ENCODE measurements at regions not wholly inside any gene's neighbourhood (a gene's known extent, or its start where the extent isn't known, plus 50 kb on each side); places are given as distances from the start of the nearest gene placed in this dataset.

DNA sequence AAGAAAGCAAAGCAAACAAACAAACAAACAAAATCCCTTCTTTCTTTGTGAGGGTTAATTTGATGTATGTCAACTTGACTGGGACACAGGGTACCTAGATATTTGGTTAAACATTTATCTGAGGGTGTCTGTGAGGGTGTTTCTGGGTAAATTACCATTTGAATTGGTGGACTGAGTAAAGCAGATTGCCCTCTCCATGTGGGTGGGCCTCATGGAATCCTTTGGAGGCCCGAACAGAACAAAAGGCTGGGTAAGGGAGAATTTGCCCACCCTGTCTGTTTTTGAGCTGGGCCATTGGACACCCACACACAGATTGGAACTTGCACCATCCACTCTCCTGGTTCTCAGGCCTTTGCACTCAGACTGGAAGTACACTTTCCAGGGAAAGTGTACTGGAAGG is 628.8 kb upstream of the CITED2 start:
- POLR2A ChIA-PET (ENCODE audit: low non-redundant PET): no interaction called here
- no peaks in the 10 kb centered on the region for H3K9me3 ChIP-seq (ENCODE audit: low read depth, low read length, poor library complexity, severe bottlenecking)
- TF ChIP-seq, protein P1, sequence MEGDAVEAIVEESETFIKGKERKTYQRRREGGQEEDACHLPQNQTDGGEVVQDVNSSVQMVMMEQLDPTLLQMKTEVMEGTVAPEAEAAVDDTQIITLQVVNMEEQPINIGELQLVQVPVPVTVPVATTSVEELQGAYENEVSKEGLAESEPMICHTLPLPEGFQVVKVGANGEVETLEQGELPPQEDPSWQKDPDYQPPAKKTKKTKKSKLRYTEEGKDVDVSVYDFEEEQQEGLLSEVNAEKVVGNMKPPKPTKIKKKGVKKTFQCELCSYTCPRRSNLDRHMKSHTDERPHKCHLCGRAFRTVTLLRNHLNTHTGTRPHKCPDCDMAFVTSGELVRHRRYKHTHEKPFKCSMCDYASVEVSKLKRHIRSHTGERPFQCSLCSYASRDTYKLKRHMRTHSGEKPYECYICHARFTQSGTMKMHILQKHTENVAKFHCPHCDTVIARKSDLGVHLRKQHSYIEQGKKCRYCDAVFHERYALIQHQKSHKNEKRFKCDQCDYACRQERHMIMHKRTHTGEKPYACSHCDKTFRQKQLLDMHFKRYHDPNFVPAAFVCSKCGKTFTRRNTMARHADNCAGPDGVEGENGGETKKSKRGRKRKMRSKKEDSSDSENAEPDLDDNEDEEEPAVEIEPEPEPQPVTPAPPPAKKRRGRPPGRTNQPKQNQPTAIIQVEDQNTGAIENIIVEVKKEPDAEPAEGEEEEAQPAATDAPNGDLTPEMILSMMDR (conservative IDR thresholded peaks at IDR 0.05; ENCODE audit: low read depth, low read length): no peak
- no peak for TF ChIP-seq EZH2 (IDR thresholded peaks at IDR 0.05; ENCODE audit: borderline replicate concordance, low read depth, low read length, poor library complexity, severe bottlenecking)
- CTCF ChIA-PET: no interaction called here
- no TSS peak for BruUV-seq (replicated peaks)
- H3K4me3 ChIP-seq (ENCODE audit: low read depth, low read length, poor library complexity, severe bottlenecking): no peak overlapping the region
- intact Hi-C loops (cut with micrococcal nuclease; ENCODE audit: unreplicated experiment): no loop called here
- H3K4me1 ChIP-seq (ENCODE audit: insufficient read depth, low read length, poor library complexity, severe bottlenecking): peaks cover 27% of the 10 kb centered on the region
- peak overlapping the region; percentile 62 for H3K27ac ChIP-seq (ENCODE audit: low read depth, low read length, poor library complexity, severe bottlenecking)
- no peaks in the 10 kb centered on the region for H3K36me3 ChIP-seq (ENCODE audit: insufficient read depth, low read length, poor library complexity, severe bottlenecking)
- no peaks in the 10 kb centered on the region for H3K27me3 ChIP-seq (replicated peaks; ENCODE audit: insufficient read depth, low read depth, low read length, poor library complexity)
- DNase-seq (ENCODE audit: low spot score): no peak

GRCh38 chr6:140002396-140003022 is 628.1 kb upstream of the CITED2 start:
- no TSS peak for BruUV-seq (replicated peaks)
- TF ChIP-seq, protein P1 (conservative IDR thresholded peaks at IDR 0.05; ENCODE audit: low read depth, low read length): no peak
- TF ChIP-seq EZH2 (IDR thresholded peaks at IDR 0.05; ENCODE audit: borderline replicate concordance, low read depth, low read length, poor library complexity, severe bottlenecking): no peak
- no peaks in the 10 kb centered on the region for H3K9me3 ChIP-seq (ENCODE audit: low read depth, low read length, poor library complexity, severe bottlenecking)
- no peaks in the 10 kb centered on the region for H3K36me3 ChIP-seq (ENCODE audit: insufficient read depth, low read length, poor library complexity, severe bottlenecking)
- no peaks in the 10 kb centered on the region for H3K27me3 ChIP-seq (replicated peaks; ENCODE audit: insufficient read depth, low read depth, low read length, poor library complexity)
- peak overlapping the region; percentile 62 for H3K27ac ChIP-seq (ENCODE audit: low read depth, low read length, poor library complexity, severe bottlenecking)
- H3K4me3 ChIP-seq (ENCODE audit: low read depth, low read length, poor library complexity, severe bottlenecking): no peak overlapping the region
- ChIA-PET CTCF (no interaction called here), POLR2A (ENCODE audit: low non-redundant PET) (interaction anchor here (0.6 kb wide), 1 partner anchor 13 kb away, joined by 3 read pairs; no protein-coding TSS in a partner anchor)
- H3K4me1 ChIP-seq (ENCODE audit: insufficient read depth, low read length, poor library complexity, severe bottlenecking): peaks cover 27% of the 10 kb centered on the region
- no peak for DNase-seq (ENCODE audit: low spot score)
- intact Hi-C loops (cut with micrococcal nuclease; ENCODE audit: unreplicated experiment): no loop called here

DNA sequence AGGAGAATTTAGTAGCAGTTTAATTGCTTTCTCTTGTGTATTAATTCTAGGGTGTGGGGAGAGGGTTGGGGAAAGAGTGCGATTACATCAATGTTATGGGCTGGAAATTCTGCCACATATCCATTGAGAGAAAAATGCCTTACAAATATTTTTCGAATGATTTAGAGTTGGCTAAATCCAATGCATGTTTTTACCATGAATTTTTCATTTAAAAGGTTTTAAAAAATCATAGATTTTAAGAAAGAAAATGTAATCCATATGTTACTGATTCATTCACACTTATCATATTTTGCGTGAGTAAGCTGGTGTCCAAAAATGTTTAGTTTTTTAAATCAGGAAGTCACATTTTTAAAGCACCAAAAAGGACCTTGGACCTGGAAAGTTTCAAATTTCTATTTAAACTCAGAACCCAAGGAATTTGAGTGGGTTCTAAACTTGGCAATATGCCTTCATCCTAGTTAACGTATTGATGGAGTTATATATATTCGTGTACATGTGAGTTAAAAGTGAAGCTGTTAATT is 627.4 kb upstream of the CITED2 start:
- Histone ChIP-seq H3K36me3 (ENCODE audit: insufficient read depth, low read length, poor library complexity, severe bottlenecking) (no peaks in the 10 kb centered on the region), H3K27me3 (replicated peaks; ENCODE audit: insufficient read depth, low read depth, low read length, poor library complexity) (no peaks in the 10 kb centered on the region), H3K27ac (ENCODE audit: low read depth, low read length, poor library complexity, severe bottlenecking) (peak overlapping the region; percentile 62), H3K9me3 (ENCODE audit: low read depth, low read length, poor library complexity, severe bottlenecking) (no peaks in the 10 kb centered on the region), H3K4me3 (ENCODE audit: low read depth, low read length, poor library complexity, severe bottlenecking) (no peak overlapping the region), H3K4me1 (ENCODE audit: insufficient read depth, low read length, poor library complexity, severe bottlenecking) (peaks cover 27% of the 10 kb centered on the region)
- ChIA-PET POLR2A (ENCODE audit: low non-redundant PET) (interaction anchor here (0.6 kb wide), 1 partner anchor 14 kb away, joined by 3 read pairs; no protein-coding TSS in a partner anchor), CTCF (no interaction called here)
- no peak for TF ChIP-seq EZH2 (IDR thresholded peaks at IDR 0.05; ENCODE audit: borderline replicate concordance, low read depth, low read length, poor library complexity, severe bottlenecking)
- TF ChIP-seq, protein P1 (conservative IDR thresholded peaks at IDR 0.05; ENCODE audit: low read depth, low read length): no peak
- DNase-seq (ENCODE audit: low spot score): no peak
- no TSS peak for BruUV-seq (replicated peaks)
- intact Hi-C loops (cut with micrococcal nuclease; ENCODE audit: unreplicated experiment): no loop called here

All from A673 (cell line).